Hepatocyte (in vitro differentiated cells): ENCODE measurements at regions not wholly inside any gene's neighbourhood (a gene's known extent, or its start where the extent isn't known, plus 50 kb on each side); places are given as distances from the start of the nearest gene placed in this dataset.

Experiments used
- EZH2 ChIP-seq: fragments of 200-600 bp; sonication (generic); IDR thresholded peaks from 2 replicates; pipeline ENCODE4 v1.6.1; 2016; ENCODE audit warnings: antibody characterized with exemption, mild to moderate bottlenecking, borderline replicate concordance
- EZH2phosphoT487 ChIP-seq: fragments of 200-600 bp; sonication (generic); IDR thresholded peaks from one replicate; pipeline ENCODE4 v1.6.1; 2018; ENCODE audit warnings: antibody characterized with exemption, mild to moderate bottlenecking, low read depth, moderate library complexity; ENCODE audit not compliant: unreplicated experiment, severe bottlenecking
- TF ChIP-seq, protein P1 (sequence below): fragments of 200-600 bp; sonication (generic); IDR thresholded peaks from 2 replicates; pipeline ENCODE4 v1.5.1; 2016; ENCODE audit warnings: antibody characterized with exemption, mild to moderate bottlenecking; ENCODE audit not compliant: poor library complexity

DNA sequence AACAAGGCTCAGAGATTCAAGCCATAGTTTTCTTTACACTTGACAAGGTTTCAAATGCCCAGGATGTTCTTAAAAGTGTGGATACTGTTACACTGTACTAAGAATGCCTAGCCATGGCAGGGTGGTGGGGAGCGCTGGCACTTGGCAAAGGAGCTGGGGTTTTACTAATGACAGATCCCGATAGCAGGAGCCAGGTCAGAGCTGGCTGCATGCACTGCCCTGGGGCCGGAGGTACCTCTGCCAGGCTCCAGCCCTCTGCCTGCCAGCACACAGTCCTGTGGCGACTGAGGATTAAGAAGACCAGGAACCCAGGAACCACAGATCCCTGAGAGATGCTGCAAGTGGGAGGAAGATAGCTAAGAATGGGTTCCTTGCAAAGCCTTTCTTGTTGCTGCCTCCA lies 260.3 kb downstream of the ALDH8A1 start:
- TF ChIP-seq, protein P1, sequence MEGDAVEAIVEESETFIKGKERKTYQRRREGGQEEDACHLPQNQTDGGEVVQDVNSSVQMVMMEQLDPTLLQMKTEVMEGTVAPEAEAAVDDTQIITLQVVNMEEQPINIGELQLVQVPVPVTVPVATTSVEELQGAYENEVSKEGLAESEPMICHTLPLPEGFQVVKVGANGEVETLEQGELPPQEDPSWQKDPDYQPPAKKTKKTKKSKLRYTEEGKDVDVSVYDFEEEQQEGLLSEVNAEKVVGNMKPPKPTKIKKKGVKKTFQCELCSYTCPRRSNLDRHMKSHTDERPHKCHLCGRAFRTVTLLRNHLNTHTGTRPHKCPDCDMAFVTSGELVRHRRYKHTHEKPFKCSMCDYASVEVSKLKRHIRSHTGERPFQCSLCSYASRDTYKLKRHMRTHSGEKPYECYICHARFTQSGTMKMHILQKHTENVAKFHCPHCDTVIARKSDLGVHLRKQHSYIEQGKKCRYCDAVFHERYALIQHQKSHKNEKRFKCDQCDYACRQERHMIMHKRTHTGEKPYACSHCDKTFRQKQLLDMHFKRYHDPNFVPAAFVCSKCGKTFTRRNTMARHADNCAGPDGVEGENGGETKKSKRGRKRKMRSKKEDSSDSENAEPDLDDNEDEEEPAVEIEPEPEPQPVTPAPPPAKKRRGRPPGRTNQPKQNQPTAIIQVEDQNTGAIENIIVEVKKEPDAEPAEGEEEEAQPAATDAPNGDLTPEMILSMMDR = no peak
- TF ChIP-seq EZH2 = no peak
- no peak for TF ChIP-seq EZH2phosphoT487
